Astrocyte (in vitro differentiated cells and primary cell): ENCODE measurements at regions not wholly inside any gene's neighbourhood (a gene's known extent, or its start where the extent isn't known, plus 50 kb on each side); places are given as distances from the start of the nearest gene placed in this dataset.

Source experiments
- DNase-seq: peaks from one replicate; pipeline ENCODE4 v3.0.0-alpha.2; 2010; ENCODE audit warnings: low read depth
- FAIRE-seq: peaks from 2 replicates; lab custom pipeline; 2011; peaks lifted over from hg19 to GRCh38; lab: Jason Lieb, UNC
- H2AFZ ChIP-seq: 2 replicates; pipeline ENCODE4 v1.6.0; 2012; ENCODE audit warnings: low read depth, low read length, inconsistent platforms
- H3K27ac ChIP-seq: 2 replicates; pipeline ENCODE4 v1.5.1; 2011; ENCODE audit warnings: low read depth, low read length, inconsistent platforms
- H3K27me3 ChIP-seq: 2 replicates; pipeline ENCODE4 v1.6.0; 2011; ENCODE audit warnings: low read length, inconsistent platforms; ENCODE audit not compliant: insufficient read depth
- H3K36me3 ChIP-seq: 2 replicates; pipeline ENCODE4 v1.5.1; 2011; ENCODE audit warnings: low read length, inconsistent platforms; ENCODE audit not compliant: insufficient read depth
- H3K4me1 ChIP-seq: 2 replicates; pipeline ENCODE4 v1.5.1; 2011; ENCODE audit warnings: low read length, inconsistent platforms; ENCODE audit not compliant: insufficient read depth
- H3K4me2 ChIP-seq: 2 replicates; pipeline ENCODE4 v1.6.0; 2012; ENCODE audit warnings: low read length, inconsistent platforms
- H3K4me3 ChIP-seq: 2 replicates; pipeline ENCODE4 v1.5.1; 2011; ENCODE audit warnings: low read depth, mild to moderate bottlenecking, low read length, inconsistent platforms; ENCODE audit not compliant: insufficient read depth
- H3K79me2 ChIP-seq: 2 replicates; pipeline ENCODE4 v1.6.0; 2012; ENCODE audit warnings: mild to moderate bottlenecking, low read length, inconsistent platforms; ENCODE audit not compliant: insufficient read depth
- H3K9ac ChIP-seq: 2 replicates; pipeline ENCODE4 v1.6.0; 2012; ENCODE audit warnings: mild to moderate bottlenecking, low read length, inconsistent platforms
- H3K9me3 ChIP-seq: 2 replicates; pipeline ENCODE4 v1.5.1; 2012; ENCODE audit warnings: low read depth, mild to moderate bottlenecking, low read length, inconsistent platforms; ENCODE audit not compliant: insufficient read depth
- H4K20me1 ChIP-seq: 2 replicates; pipeline ENCODE4 v1.6.0; 2012; ENCODE audit warnings: low read length, inconsistent platforms; ENCODE audit not compliant: insufficient read depth
- H3K27ac Mint-ChIP-seq: one replicate; pipeline ENCODE4 v1.8.0; 2021; ENCODE audit warnings: mild to moderate bottlenecking, mixed read lengths; ENCODE audit not compliant: unreplicated experiment
- H3K27me3 Mint-ChIP-seq: one replicate; pipeline ENCODE4 v1.8.0; 2021; ENCODE audit warnings: low read depth, mixed read lengths; ENCODE audit not compliant: unreplicated experiment
- H3K36me3 Mint-ChIP-seq: one replicate; pipeline ENCODE4 v1.8.0; 2021; ENCODE audit warnings: low read depth, mixed read lengths; ENCODE audit not compliant: unreplicated experiment
- H3K4me1 Mint-ChIP-seq: one replicate; pipeline ENCODE4 v1.8.0; 2021; ENCODE audit warnings: low read depth, mixed read lengths; ENCODE audit not compliant: unreplicated experiment
- H3K4me3 Mint-ChIP-seq: one replicate; pipeline ENCODE4 v1.8.0; 2021; ENCODE audit warnings: mild to moderate bottlenecking, moderate library complexity, mixed read lengths; ENCODE audit not compliant: unreplicated experiment
- H3K9me3 Mint-ChIP-seq: one replicate; pipeline ENCODE4 v1.8.0; 2021; ENCODE audit warnings: mild to moderate bottlenecking, mixed read lengths; ENCODE audit not compliant: unreplicated experiment
- CTCF ChIP-seq: IDR thresholded peaks from 2 replicates; pipeline ENCODE4 v1.5.1; 2011; ENCODE audit warnings: low read depth, mild to moderate bottlenecking, inconsistent platforms, low read length, moderate library complexity; ENCODE audit not compliant: insufficient read depth
- EZH2 ChIP-seq: IDR thresholded peaks from 2 replicates; pipeline ENCODE4 v1.6.1; 2012; ENCODE audit warnings: mild to moderate bottlenecking, low read length, inconsistent platforms; ENCODE audit not compliant: insufficient read depth

- peak; percentile 14 for DNase-seq
- no peaks in the 10 kb centered on the region for H3K27me3 ChIP-seq
- Mint-ChIP-seq H3K36me3 (no peaks in the 10 kb centered on the region), H3K4me3 (no peak overlapping the region), H3K27me3 (no peaks in the 10 kb centered on the region), H3K27ac (no peak overlapping the region), H3K4me1 (peaks cover 2% of the 10 kb centered on the region), H3K9me3 (no peaks in the 10 kb centered on the region)
- no peaks in the 10 kb centered on the region for H3K79me2 ChIP-seq
- H3K36me3 ChIP-seq, result no peaks in the 10 kb centered on the region
- H4K20me1 ChIP-seq, result no peaks in the 10 kb centered on the region
- no peak overlapping the region for H3K4me2 ChIP-seq
- H2AFZ ChIP-seq, result no peak overlapping the region
- no peak overlapping the region for H3K27ac ChIP-seq
- no peaks in the 10 kb centered on the region for H3K4me1 ChIP-seq
- no peak overlapping the region for H3K9ac ChIP-seq
- H3K4me3 ChIP-seq, result no peak overlapping the region
- TF ChIP-seq CTCF (no peak), EZH2 (no peak)
- no peaks in the 10 kb centered on the region for H3K9me3 ChIP-seq
- peak; percentile 17 for FAIRE-seq
These were observed 98.3 kb upstream of the PDE7B start for GRCh38 chr6:135753196-135753595.

GRCh38 chr6:135759831-135760230, 91.7 kb upstream of the PDE7B start:
- no peaks in the 10 kb centered on the region for H3K9me3 ChIP-seq
- H3K4me3 ChIP-seq, result no peak overlapping the region
- DNase-seq (peak; percentile 14), FAIRE-seq (peak; percentile 39)
- no peaks in the 10 kb centered on the region for H3K79me2 ChIP-seq
- H3K9ac ChIP-seq, result no peak overlapping the region
- H3K9me3 Mint-ChIP-seq, result peaks cover 3% of the 10 kb centered on the region
- no peaks in the 10 kb centered on the region for H4K20me1 ChIP-seq
- H3K27ac Mint-ChIP-seq, result no peak overlapping the region
- no peak overlapping the region for H3K4me3 Mint-ChIP-seq
- H3K4me1 ChIP-seq, result no peaks in the 10 kb centered on the region
- no peak overlapping the region for H3K4me2 ChIP-seq
- no peak overlapping the region for H2AFZ ChIP-seq
- TF ChIP-seq EZH2 (no peak), CTCF (no peak)
- H3K36me3 ChIP-seq, result no peaks in the 10 kb centered on the region
- H3K4me1 Mint-ChIP-seq, result peaks cover 2% of the 10 kb centered on the region
- no peaks in the 10 kb centered on the region for H3K27me3 Mint-ChIP-seq
- no peak overlapping the region for H3K27ac ChIP-seq
- H3K36me3 Mint-ChIP-seq, result no peaks in the 10 kb centered on the region
- no peaks in the 10 kb centered on the region for H3K27me3 ChIP-seq

GRCh38 chr6:135774006-135774405, 77.5 kb upstream of the PDE7B start:
- H2AFZ ChIP-seq, result no peak overlapping the region
- no peak for TF ChIP-seq CTCF
- TF ChIP-seq EZH2, result no peak
- Mint-ChIP-seq H3K4me3 (no peak overlapping the region), H3K4me1 (no peaks in the 10 kb centered on the region), H3K27me3 (no peaks in the 10 kb centered on the region), H3K36me3 (no peaks in the 10 kb centered on the region), H3K9me3 (no peaks in the 10 kb centered on the region), H3K27ac (no peak overlapping the region)
- H3K9ac ChIP-seq, result no peak overlapping the region
- no peaks in the 10 kb centered on the region for H3K36me3 ChIP-seq
- H3K27ac ChIP-seq, result no peak overlapping the region
- no peak for FAIRE-seq
- no peaks in the 10 kb centered on the region for H3K9me3 ChIP-seq
- no peak for DNase-seq
- H3K27me3 ChIP-seq, result no peaks in the 10 kb centered on the region
- no peak overlapping the region for H3K4me2 ChIP-seq
- no peaks in the 10 kb centered on the region for H3K79me2 ChIP-seq
- H4K20me1 ChIP-seq, result no peaks in the 10 kb centered on the region
- H3K4me1 ChIP-seq, result no peaks in the 10 kb centered on the region
- H3K4me3 ChIP-seq, result no peak overlapping the region
